ENCODE measurements at regions not wholly inside any gene's neighbourhood (a gene's known extent, or its start where the extent isn't known, plus 50 kb on each side); places are given as distances from the start of the nearest gene placed in this dataset.

DNA sequence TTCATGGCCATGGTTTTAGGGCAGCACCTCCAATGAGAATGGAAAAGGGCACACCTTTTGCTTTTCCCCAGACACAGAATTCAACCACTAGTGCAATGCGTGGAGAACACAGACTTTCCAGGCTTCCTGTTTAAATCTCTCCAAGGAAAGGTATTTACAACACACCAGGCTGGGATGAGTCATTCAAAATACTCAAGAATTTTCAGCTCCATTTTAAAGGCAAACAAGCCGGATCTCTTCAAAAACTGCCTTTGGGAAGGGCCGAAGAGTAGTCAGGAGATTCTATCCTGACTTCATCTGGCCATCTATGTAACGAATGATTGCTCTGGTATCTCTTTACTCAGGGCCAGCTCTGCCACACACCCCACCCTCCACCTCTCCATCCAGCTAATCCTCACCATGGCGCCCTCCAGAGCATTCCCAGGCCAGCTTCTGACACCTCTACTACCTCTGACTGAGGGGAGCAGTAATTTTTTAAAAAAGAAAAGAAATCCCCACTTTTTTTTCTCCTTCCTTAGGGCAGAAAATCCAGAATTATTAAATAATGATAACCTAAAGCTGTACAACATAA, 254.6 kb downstream of the LY86 start:
- H3K27ac ChIP-seq (ENCODE audit: low read depth in 2 of 2, low read length in 1 of 2): no peak overlapping the region
- TF ChIP-seq TEAD4 (IDR thresholded peaks at IDR 0.05; ENCODE audit: borderline replicate concordance, insufficient read depth) (no peak), TCF12 (IDR thresholded peaks at IDR 0.05) (no peak), SMC3 (IDR thresholded peaks at IDR 0.05; ENCODE audit: low read depth, low read length) (no peak), FOXM1 (IDR thresholded peaks at IDR 0.05; ENCODE audit: low read depth) (no peak), EZH2phosphoT487 (IDR thresholded peaks at IDR 0.05; ENCODE audit: borderline replicate concordance, low read depth) (no peak), RAD21 (IDR thresholded peaks at IDR 0.05; ENCODE audit: low read length) (no peak)
- no peaks in the 10 kb centered on the region for H3K9me2 ChIP-seq
- POLR2A ChIA-PET: no interaction called here
- DNase-seq: no peak
- no peaks in the 10 kb centered on the region for H3K9me3 ChIP-seq
- no peaks in the 10 kb centered on the region for H3K36me3 ChIP-seq (replicated peaks in 1 of 2; ENCODE audit: control insufficient read depth in 1 of 2, insufficient read depth in 2 of 2, low read length in 1 of 2)
- H3K4me1 ChIP-seq (ENCODE audit: control insufficient read depth in 1 of 2, insufficient read depth in 2 of 2, low read depth in 1 of 2, low read length in 1 of 2): no peaks in the 10 kb centered on the region; a peak in 1 of 4 replicates
- H3K9ac ChIP-seq: no peak overlapping the region
- no peaks in the 10 kb centered on the region for H3F3A ChIP-seq (replicated peaks; ENCODE audit: insufficient read depth)
- H3K4me2 ChIP-seq: no peak overlapping the region
- CTCF ChIA-PET: no interaction called here
- H3K27me3 ChIP-seq (ENCODE audit: insufficient read depth): peaks cover 5% of the 10 kb centered on the region; the same call in 1 of the 2 replicates
- H3K4me3 ChIP-seq (ENCODE audit: low read depth in 2 of 2, low read length in 1 of 2): no peak overlapping the region
- 20% methylated on average over 5 of the region's 5 CpGs for WGBS (ENCODE audit: low lambda C conversion rate)
- no peak overlapping the region for H2AFZ ChIP-seq (ENCODE audit: low read depth)
- H4K20me1 ChIP-seq (ENCODE audit: insufficient read depth): no peaks in the 10 kb centered on the region
- H3K79me2 ChIP-seq (ENCODE audit: insufficient read depth): no peaks in the 10 kb centered on the region

DNA sequence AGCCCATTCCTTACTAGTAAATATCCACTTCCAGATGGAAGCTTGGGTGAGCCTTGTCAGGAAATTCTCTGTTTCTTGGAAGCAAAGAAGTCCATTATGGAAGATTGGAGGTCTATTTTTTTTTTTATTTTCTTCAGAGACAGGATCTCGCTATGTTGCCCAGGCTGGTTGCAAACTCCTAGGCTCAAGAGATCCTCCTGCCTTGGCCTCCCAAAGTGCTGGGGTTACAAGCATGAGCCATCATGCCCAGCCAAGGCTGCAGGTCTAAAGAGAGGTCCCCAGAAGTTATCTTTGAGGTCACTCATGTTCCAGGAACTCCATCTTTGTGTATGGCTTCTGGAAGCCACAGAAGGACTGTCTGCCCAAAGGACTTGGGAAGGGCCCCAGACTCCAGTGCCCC, 255.3 kb downstream of the LY86 start:
- no peak overlapping the region for H3K9ac ChIP-seq
- TF ChIP-seq TEAD4 (IDR thresholded peaks at IDR 0.05; ENCODE audit: borderline replicate concordance, insufficient read depth) (no peak), GATA2 (CRISPR knock-in tag; IDR thresholded peaks at IDR 0.05) (no peak)
- TF ChIP-seq, protein P1, sequence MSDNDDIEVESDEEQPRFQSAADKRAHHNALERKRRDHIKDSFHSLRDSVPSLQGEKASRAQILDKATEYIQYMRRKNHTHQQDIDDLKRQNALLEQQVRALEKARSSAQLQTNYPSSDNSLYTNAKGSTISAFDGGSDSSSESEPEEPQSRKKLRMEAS (IDR thresholded peaks at IDR 0.05; ENCODE audit: low read depth): no peak
- H3K27ac ChIP-seq (ENCODE audit: low read depth in 2 of 2, low read length in 1 of 2): no peak overlapping the region
- no peak for DNase-seq
- no peak overlapping the region for H3K4me2 ChIP-seq
- H3K9me3 ChIP-seq: no peaks in the 10 kb centered on the region
- no peaks in the 10 kb centered on the region for H3F3A ChIP-seq (replicated peaks; ENCODE audit: insufficient read depth)
- H2AFZ ChIP-seq (ENCODE audit: low read depth): no peak overlapping the region
- no peak overlapping the region for H3K4me3 ChIP-seq (ENCODE audit: low read depth in 2 of 2, low read length in 1 of 2)
- WGBS (ENCODE audit: low lambda C conversion rate): 19% methylated on average over 1 of the region's 1 CpG
- ChIA-PET CTCF (no interaction called here), POLR2A (no interaction called here)
- no peaks in the 10 kb centered on the region for H4K20me1 ChIP-seq (ENCODE audit: insufficient read depth)
- H3K4me1 ChIP-seq (ENCODE audit: control insufficient read depth in 1 of 2, insufficient read depth in 2 of 2, low read depth in 1 of 2, low read length in 1 of 2): no peaks in the 10 kb centered on the region
- H3K9me2 ChIP-seq: no peaks in the 10 kb centered on the region
- no peaks in the 10 kb centered on the region for H3K79me2 ChIP-seq (ENCODE audit: insufficient read depth)
- H3K27me3 ChIP-seq (ENCODE audit: insufficient read depth): peaks cover 5% of the 10 kb centered on the region; the same call in 1 of the 2 replicates
- H3K36me3 ChIP-seq (replicated peaks in 1 of 2; ENCODE audit: control insufficient read depth in 1 of 2, insufficient read depth in 2 of 2, low read length in 1 of 2): no peaks in the 10 kb centered on the region

DNA sequence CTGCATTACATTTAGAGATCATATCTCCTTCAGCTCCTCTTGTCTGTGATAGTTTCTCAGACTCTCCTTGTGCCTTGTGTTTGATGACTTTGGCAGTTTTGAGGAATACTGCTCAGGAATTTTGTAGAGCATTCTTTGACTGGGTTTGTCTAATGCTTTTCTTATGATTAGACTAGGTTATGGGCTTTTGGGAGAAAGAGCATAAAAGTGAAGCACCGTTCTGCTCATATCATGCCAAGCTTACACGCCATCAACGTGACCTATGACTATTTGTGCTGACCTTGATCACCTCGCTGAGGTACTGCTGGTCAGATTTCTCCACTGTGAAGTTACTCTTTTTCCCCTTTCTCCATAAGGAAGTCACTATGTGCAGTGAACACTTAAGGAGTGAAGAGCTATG, 256.0 kb downstream of the LY86 start:
- POLR2A ChIA-PET: no interaction called here
- DNase-seq: no peak
- Histone ChIP-seq H3K4me3 (ENCODE audit: low read depth in 2 of 2, low read length in 1 of 2) (no peak overlapping the region), H3K79me2 (ENCODE audit: insufficient read depth) (no peaks in the 10 kb centered on the region), H3K4me2 (no peak overlapping the region), H3F3A (replicated peaks; ENCODE audit: insufficient read depth) (no peaks in the 10 kb centered on the region), H3K9me2 (no peaks in the 10 kb centered on the region), H4K20me1 (ENCODE audit: insufficient read depth) (no peaks in the 10 kb centered on the region), H3K27me3 (ENCODE audit: insufficient read depth) (peaks cover under 1% of the 10 kb centered on the region; the same call in 1 of the 2 replicates), H3K9me3 (no peaks in the 10 kb centered on the region), H3K4me1 (ENCODE audit: control insufficient read depth in 1 of 2, insufficient read depth in 2 of 2, low read depth in 1 of 2, low read length in 1 of 2) (no peaks in the 10 kb centered on the region), H3K27ac (ENCODE audit: low read depth in 2 of 2, low read length in 1 of 2) (no peak overlapping the region), H3K9ac (no peak overlapping the region), H2AFZ (ENCODE audit: low read depth) (no peak overlapping the region), H3K36me3 (replicated peaks in 1 of 2; ENCODE audit: control insufficient read depth in 1 of 2, insufficient read depth in 2 of 2, low read length in 1 of 2) (no peaks in the 10 kb centered on the region)
- WGBS (ENCODE audit: low lambda C conversion rate): 19% methylated on average over 4 of the region's 4 CpGs
- CTCF ChIA-PET: no interaction called here
- TF ChIP-seq IRF3 (IDR thresholded peaks at IDR 0.05; ENCODE audit: low read depth, low read length) (no peak), FOXM1 (IDR thresholded peaks at IDR 0.05; ENCODE audit: low read depth) (no peak), TCF12 (IDR thresholded peaks at IDR 0.05) (no peak), JUND (IDR thresholded peaks at IDR 0.05) (no peak), ZBTB33 (IDR thresholded peaks at IDR 0.05; ENCODE audit: borderline replicate concordance, low read depth) (no peak), GABPA (IDR thresholded peaks at IDR 0.05; ENCODE audit: low read depth) (no peak), TEAD4 (IDR thresholded peaks at IDR 0.05; ENCODE audit: borderline replicate concordance, insufficient read depth) (no peak), FOSL2 (IDR thresholded peaks at IDR 0.05; ENCODE audit: borderline replicate concordance, low read depth) (no peak), USF1 (IDR thresholded peaks at IDR 0.05; ENCODE audit: borderline replicate concordance, low read depth) (no peak), USF2 (IDR thresholded peaks at IDR 0.05; ENCODE audit: borderline replicate concordance, low read depth, low read length) (no peak), TAF1 (IDR thresholded peaks at IDR 0.05; ENCODE audit: borderline replicate concordance, low read depth, low read length) (no peak), RXRA (IDR thresholded peaks at IDR 0.05; ENCODE audit: borderline replicate concordance, low read depth) (no peak), MXI1 (IDR thresholded peaks at IDR 0.05; ENCODE audit: low read depth, low read length) (no peak)

All from SK-N-SH (cell line).